Erythroblast (primary cell): ENCODE measurements at regions not wholly inside any gene's neighbourhood (a gene's known extent, or its start where the extent isn't known, plus 50 kb on each side); places are given as distances from the start of the nearest gene placed in this dataset.

Source experiments
- GATA1 ChIP-seq: IDR thresholded peaks from 2 replicates; pipeline ENCODE4 v1.6.1; 2011; ENCODE audit warnings: low read depth, mild to moderate bottlenecking, control low read depth, low read length, moderate library complexity
- POLR2A ChIP-seq: IDR thresholded peaks from 2 replicates; pipeline ENCODE4 v1.6.1; 2011; ENCODE audit warnings: mild to moderate bottlenecking, low read length

DNA sequence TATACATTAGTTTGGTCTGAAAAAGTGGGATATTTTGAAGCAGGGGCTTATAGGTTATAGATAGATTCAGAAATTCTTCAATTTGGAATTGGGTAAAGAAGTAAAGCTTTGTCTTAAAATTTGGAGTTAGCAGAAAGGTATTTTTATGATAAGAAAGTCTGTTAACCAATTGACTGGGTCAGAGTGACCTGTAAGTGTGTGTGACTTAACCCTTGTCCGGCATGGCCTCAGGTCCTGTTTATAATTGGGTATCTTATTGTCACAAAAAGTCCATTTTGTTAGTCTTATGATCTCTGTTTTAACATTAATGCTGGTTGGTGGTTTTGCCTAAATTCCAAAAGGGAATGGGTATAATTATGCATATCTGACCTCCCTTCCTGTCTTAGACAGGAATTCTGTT is 444.2 kb upstream of the NAALADL2 start:
- TF ChIP-seq POLR2A (no peak), GATA1 (no peak)
